HG02588 (cell line): ENCODE measurements at regions not wholly inside any gene's neighbourhood (a gene's known extent, or its start where the extent isn't known, plus 50 kb on each side); places are given as distances from the start of the nearest gene placed in this dataset.
"Not testable (repeated sequence)": the region's sequence is repeated elsewhere in the genome, so short reads cannot be mapped to it uniquely, and the experiment has no call there.

ENCODE experiments used
- ATAC-seq: cut with Tn5 transposase; IDR thresholded peaks from one replicate; pipeline ENCODE4 v1.9.1; 2021; ENCODE audit warnings: mild to moderate bottlenecking, moderate library complexity; ENCODE audit not compliant: unreplicated experiment

DNA sequence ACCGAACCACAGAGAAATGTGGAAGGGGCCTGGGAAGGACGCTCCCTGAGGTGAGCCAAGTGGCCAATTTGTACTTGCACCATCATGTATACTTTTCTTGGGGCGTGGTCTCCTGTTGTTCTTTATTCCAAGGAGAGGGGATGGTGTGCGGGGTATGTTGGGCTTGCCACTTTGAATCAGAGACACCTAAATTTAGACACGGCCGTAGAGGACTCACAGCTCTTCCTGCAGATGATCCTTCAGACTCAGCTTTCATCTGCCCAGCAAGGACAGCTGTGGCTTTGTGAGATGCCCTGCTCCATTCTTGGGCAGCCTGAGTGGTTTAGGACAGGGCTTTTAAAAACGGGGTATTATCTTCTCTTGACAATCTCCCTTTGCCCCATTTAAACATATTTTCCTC, 473.2 kb downstream of the REEP3 start:
- no peak for ATAC-seq

DNA sequence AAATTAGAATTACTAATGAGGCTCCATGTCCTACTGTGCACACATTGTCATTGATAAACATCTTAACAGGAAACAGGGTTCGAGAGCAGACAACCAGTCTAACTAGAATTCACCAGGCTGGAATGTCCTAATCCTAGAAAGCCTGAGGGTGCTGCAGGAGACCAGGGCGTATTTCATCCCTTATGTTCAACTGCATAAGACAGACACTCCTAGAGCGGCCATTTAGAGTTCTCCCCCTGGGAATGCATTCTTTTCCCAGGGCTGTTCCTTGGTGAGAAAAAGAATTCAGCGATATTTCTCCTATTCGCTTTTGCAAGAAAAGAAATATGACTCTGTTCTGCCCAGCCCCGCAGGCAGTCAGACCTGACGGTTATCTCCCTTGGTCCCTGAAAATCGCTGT, 486.0 kb downstream of the REEP3 start:
- no peak for ATAC-seq

DNA sequence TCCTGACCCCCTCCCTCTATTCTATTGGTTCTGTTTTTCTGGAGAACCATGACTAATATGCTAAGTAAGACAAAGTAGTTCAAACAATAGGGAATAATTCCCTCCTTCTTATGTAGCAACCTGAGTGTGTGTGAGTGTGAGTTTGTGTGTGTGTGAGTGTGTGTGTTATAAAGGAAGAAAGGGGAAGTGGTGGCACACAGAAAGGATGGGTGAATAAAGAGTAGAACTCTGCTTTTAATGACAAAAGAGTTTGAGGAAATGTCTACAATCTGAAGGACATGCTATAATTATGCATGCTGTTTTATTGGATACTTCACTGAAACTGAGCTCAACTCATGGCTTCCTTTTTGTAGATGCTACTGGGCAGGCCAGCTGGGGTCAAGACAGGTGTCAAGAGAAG, 489.5 kb downstream of the REEP3 start:
- ATAC-seq, result no peak

DNA sequence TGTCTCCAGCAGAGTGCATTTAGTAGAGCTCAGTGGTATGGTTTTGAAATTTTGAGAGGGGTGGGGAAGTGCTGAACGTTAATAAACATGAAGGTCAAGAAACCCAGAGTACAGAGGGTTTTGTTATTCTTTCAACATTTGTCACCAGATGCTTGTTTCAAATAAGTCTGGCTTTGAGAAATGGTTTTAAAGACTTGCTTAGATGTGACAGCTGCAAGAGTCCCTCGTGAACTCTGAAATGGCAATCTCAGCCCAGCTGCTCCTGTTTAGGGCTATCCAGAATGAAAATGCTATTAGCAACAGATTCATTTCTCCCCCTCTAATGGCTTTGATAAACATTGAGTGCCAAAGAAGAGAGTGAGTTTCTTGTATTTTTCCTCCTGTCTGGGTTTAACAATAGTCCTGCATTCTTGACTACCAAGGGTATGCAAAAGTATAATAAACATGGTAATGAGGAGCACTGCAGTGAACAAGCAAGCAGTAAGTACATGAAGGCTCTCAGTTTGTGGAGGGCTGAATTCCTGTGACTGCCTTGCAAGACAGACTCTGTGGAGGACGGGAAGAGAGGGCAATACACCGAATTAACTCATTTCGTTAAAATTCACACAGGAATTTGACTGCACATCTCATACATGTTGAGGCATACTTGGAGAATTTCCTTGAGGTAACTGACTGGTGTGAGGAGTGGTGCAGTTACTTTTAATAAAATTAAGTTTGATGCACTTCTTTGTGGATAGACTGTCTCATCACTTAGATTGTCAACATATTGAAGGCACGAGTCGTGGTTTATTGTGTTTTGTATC, 490.9 kb downstream of the REEP3 start:
- ATAC-seq, result no peak

DNA sequence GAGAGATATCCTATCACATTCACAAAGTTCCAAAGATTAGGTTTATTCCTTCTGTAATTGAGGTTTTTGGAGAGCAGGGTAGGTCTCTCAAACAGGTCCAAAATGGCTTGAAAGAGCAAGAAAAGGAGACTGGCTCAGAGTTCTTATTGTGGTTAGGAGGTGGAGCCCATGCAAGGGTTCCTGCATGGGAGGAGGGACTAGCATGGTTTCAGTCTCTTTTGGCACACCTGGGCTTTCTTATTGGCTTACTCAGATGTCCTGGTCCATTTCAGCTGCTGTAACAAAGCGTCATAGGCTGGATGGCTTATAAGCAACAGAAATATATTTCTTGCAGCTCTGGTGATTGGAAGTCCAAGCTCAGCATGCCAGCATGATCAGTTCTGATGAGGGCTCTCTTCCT, 493.1 kb downstream of the REEP3 start:
- no peak for ATAC-seq

DNA sequence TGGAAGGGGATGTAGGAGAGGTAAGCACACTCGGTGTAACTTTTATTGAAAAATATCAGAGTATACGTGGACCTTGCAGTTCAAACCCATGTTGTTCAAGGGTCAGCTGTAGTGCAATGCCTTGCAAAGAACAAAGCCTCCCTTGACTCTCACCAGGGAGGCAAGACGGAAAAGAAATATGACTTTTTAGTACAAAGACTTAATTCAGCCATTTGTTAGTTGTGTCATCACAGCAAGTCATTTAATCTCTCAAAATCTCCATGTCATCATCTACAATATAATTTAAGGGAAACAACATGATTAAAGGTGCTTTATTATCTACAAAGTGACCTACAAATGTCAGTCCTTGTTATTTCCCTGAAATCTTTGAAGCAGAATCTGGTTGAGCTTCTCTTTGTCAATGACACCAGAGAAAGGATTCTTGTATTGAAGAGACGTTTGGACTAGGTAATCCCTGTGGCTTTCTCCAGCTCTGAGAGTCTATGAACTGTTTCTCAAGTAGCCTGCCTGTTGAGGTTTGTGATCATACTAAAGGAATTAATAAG, 502.8 kb downstream of the REEP3 start:
- ATAC-seq, result no peak

DNA sequence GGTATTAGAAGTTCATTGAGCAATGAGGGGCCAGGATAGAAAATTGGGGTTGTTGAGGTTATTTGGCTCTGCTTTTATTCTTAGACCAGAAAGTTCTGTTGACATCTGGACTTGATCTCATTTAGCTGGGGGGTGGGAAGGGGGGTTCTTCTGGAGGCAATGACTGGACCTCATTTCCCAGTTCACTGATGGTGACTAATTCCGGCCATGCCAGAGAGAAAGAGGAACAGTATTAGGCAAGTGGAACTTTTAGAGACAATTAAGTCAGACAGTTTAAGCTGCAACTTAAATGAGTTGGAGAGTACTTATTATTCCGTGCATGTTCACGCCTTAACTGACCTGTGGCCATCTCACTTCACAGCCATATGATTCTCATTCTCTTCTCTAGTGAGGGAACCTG, 512.5 kb downstream of the REEP3 start:
- no peak for ATAC-seq

DNA sequence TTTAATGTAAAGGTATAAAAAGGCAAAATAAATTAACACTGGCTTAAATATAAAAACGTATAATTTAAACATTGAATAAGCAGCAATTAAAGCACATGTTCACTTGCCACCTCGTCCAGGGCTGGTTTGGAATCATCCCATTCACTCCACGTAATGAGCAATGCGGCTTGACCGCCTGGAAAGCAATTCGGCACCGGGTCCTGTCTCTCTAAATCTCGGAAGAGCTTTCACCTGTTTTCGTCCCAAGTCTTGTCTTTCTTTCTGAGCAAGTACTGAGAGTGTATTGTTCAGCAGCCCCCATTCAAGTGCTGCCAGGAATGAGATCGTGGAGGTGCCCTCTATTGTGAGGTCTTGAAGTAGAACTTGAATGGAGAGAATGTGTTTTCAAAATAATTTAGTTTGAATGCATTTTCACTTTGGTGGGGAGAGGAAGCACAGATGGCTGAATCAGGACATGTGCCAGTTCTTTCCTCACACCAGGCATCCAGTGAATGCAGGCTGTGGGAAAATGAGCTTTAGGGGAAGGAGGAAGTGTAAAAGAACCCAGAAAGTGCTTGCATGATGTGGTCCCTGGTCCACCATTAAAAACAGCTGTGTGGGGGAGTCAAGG, 515.2 kb downstream of the REEP3 start:
- ATAC-seq, result no peak

DNA sequence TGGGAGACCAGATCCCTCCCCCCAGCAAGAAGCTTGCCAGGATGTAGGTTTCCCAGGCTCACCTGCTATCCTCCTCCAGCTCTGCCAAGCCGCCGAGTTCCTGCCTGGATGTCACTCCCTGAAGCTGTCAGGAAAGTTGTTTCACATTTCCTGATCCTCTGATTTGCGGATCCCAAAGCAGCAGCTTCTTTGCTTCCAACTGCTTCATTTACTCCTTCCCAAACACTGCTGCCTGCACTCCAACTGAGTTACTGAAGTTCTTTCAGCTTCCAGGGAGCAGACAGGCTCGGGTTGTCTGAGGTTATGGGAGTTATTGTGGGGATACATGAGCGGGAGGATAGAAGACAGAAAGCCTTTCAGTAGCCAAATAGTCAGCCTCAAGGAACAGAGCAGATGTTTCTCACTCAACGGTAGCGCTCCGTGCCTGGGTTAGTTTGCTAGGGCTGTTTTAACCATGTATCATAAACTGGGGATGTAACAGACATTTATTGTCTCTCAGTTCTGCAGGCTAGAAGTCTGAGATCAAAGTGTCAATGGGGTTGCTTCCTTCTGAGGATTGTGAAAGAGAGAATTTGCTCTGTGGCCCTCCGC, 516.0 kb downstream of the REEP3 start:
- no peak for ATAC-seq

DNA sequence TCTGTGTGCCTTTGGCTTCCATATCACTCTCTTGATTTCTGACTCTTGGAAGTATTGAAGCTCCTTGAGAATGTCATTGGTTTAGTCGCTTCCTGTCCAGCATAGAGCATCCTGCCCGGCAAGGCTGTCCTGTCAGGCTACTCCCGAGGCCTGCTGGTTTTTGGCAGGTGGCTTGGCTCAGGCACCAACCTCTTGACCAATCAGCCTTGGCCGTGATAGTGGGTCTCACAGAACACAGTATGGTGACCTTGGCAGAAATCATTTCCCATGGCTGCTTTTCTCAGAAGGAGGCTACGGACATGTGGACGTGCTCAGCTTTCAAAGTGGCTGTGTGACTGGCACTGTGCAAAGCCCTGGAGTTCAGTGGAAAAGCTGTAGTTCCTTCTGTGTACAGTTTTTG, 516.9 kb downstream of the REEP3 start:
- ATAC-seq, result no peak

DNA sequence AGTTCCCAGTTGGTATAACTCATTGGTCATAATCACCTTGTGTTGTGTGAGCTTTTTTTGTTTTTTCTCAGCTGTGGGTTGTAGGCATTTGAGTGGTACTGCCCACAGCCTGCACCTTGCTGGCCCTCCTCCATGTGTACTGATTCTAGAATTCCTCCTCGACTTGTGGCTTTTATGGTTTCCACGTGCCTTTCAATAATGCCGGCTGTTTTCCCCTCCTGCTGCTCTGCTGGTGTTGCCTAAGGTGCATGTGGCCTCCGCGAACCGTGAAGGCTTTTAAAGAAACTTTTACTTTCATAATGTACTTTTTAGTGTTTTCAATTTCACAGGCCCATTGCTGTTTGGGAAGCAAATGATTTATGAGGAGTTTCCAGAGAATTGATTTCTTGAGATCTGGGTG, 518.0 kb downstream of the REEP3 start:
- no peak for ATAC-seq

DNA sequence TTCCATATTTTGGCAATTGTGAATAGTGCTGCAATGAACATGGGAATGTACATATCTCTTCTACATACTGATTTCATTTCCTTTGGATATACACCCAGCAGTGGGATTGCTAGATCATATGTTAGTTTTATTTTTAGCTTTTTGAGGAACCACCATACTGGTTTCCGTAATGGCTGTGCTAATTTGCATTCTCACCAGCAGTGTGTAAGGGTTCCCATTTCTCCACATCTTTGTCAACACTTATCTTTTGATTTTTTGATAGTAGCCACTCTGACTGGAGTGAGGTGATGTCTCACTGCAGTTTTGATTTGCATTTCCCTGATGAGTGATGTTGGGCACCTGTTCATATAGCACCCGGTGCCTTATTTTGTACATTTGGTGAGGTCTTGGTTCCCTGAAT, 519.6 kb downstream of the REEP3 start:
- ATAC-seq, result peak; percentile 6

DNA sequence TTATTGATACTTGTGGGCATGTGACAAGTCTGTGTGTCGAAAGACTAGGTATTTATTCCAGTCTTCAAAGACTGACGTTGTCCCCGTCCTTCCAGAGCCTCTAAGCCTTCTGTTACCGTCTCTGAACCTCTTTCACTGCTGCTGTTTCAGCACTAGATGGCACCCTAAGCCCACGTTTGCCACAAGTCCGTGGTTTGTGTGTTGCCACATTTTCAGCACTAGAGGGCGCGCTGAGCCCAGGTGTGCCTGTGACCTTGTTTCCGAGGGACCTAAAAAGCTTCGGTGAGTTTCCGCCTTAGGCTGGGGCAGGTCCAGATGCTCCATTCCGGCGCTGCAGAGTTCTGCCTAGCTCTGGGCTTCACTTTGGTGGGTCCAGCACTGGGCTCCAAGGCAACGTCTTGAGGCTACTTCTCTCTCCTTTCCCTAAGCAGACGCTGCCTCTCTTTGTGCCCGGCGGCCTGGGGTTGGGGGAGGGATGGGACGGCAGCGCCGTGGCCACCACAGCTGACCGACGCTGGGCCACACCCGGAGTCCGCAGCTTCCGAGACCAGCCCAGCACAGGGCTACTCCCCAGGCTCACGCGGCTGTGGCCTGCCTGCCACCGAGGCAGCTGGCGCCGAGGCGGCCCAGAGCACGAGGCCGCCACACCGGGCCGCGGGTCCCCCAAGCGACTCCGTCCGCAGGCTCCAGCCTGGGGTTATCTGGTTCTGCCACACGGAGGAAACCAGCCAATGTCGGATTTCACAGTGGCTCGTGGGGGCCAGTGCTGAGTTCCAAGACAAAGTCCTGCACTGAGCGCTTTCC, 520.2 kb downstream of the REEP3 start:
- peak; percentile 91 for ATAC-seq

DNA sequence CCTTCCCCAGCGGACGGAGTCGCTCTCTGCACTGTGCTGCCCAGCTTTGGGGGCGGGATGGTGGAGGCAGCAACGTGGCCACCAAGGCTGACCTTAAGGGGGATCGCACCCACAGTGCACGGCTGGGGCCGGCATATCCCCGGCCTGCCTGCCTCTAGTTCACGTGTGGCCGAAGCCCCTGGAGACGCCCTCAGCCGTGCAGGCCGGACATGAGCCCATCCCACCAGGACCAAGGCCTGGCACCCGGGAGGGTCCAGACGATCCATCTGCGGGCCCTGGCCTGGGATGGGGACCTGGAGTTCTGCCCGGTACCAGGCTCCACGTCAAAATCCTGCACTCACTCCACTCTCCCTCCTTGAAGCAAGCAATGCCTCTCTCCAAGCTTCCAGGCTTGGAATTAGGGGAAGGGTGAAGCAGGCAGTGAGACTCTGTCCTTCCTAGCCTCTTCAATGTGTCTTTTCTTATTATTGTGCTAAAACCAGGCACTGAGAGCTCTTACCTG, 520.8 kb downstream of the REEP3 start:
- no peak for ATAC-seq

DNA sequence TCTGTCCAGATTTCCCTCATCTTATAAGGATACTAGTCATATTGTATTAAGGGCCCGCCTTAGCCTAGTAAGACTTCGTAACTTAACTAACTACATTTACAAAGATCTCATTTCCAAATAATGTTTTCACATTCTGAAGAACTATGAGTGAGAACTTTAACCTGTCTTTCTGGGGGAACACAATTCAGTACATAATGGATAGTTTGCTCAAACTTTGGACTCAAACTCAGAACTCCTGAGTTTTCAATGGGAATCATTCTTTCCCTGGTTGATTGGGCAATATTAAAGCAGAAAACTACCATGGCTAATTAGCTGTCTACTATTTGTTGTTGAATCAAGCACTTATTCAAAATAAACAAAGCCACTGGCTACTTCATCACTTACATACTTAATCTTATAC, 522.9 kb downstream of the REEP3 start:
- no peak for ATAC-seq

DNA sequence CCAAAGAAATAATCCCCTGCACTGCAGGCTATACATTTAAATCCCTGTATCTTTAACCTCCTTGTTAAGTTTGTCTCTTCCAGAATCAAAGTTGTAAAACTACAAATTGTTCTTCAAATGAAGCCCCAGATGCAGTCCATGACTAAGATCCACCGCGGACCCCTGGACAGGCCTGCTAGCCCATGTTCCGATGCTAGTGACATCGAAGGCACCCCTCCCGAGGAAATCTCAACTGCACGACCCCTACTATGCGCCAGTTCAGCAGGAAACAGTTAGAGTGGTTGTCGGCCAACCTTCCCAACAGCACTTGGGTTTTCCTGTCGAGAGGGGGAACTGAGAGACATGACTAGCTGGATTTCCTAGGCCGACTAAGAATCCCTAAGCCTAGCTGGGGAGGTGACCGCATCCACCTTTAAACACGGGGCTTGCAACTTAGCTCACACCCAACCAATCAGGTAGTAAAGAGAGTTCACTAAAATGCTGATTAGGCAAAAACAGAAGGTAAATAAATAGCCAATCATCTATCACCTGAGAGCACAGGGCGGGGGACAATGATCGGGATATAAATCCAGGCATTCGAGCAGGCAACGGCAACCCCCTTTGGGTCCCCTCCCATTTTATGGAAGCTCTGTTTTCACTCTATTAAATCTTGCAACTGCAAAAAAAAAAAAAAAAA, 523.9 kb downstream of the REEP3 start:
- ATAC-seq, result not testable (repeated sequence)

DNA sequence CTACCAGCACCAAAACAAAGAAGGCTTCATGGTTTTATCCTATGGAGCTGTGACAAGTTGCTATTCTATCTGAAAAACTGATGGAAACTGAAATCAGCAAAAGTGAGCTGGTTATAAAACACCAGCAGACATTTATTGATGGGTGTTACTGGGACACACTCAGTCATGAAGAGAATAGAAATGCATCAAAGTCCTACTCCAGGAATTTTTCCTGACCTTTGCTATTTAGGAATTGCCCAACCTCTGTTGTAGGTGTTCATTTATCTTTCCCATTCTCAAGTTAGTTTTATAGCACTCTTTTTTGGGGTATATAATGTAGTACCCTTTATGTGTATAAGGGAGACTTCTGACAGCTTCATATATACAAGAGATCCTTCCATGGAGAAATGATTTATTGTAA, 533.2 kb downstream of the REEP3 start:
- ATAC-seq, result no peak

DNA sequence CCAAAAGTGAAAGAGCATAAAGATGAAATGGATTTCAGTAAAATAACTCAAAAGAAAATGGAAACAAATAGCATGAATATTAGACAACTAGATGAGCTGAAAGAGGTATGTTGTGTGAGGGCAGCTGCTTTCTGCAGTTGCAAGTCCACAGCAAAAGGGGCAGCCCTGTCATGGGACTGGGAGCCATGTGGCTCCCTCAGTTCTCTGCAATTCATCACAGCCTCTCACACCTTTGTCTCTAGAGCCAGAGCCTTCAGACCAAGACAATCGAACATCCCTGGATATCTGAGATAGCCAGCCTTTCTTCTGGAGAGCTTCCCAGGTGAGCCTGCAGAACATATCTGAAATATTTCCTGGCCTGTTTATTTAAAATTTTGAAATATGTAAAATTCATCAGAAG, 538.7 kb downstream of the REEP3 start:
- ATAC-seq, result no peak

DNA sequence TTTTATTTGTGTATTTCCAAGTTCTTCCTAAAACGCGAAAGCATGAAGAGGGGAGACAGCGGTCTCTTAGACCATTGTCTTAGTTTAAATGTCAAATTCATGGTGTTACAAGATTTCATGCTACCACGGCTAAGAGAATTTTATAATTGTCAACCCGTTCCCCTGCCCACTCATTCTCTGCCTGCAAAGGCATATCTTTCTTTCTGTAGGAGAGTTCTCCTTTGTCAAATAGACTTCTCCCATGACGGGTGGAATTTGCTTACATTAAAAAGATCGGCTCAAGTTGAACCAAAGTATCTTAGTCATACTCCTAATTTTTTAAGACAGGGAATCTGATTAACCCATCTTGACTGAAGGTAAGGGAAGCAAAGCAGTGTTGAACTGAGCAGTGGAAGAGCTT, 539.2 kb downstream of the REEP3 start:
- no peak for ATAC-seq

DNA sequence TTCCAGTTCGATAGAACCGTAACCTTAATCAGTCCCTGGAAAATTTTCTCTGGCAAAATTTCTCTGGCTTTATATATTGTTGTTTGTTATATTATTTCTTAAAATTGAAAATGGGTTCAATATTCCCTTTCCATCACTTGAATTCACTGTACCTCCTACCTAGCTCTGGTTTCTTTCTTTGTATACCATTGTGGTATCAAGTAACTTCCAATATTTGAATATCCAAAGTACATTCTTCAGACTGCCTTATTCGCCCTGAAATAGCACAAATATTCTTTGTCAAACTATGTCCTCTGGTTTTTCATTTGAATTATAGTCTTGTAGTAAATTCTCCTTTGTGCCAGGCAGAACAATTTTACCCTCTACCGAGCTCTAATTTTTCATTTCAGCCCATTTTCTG, 541.6 kb downstream of the REEP3 start:
- ATAC-seq, result no peak
